ENCODE measurements at regions not wholly inside any gene's neighbourhood (a gene's known extent, or its start where the extent isn't known, plus 50 kb on each side); places are given as distances from the start of the nearest gene placed in this dataset.
"Not testable (repeated sequence)": the region's sequence is repeated elsewhere in the genome, so short reads cannot be mapped to it uniquely, and the experiment has no call there.

DNA sequence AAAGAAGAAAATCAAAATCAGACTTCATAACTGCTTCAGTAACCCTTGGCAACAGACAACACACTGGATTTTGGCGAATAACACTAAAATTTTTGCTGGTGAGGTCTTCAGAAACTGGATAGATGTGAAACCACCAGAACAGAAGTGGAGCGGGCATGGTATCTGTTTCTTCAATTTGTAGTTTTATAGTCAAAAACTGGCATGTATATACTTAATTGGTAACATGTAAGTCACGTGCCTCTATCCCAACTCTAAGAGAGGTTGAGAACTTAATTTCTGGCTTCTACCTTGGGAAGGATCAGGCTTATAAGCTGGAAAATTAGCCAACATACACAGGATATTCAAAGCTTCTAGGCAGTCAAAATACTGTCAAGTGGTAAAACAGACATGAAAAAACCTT, 172.6 kb upstream of the CHL1 start:
- H3K4me1 ChIP-seq: no peaks in the 10 kb centered on the region
- no peak overlapping the region for H3K27ac ChIP-seq
- H3K9me3 ChIP-seq: no peaks in the 10 kb centered on the region
- no peak for DNase-seq
- no peak overlapping the region for H3K4me3 ChIP-seq
- no peaks in the 10 kb centered on the region for H3K36me3 ChIP-seq
- intact Hi-C loops (cut with DNase I; ENCODE audit: low total_unique reads) (no loop called here), in situ Hi-C loops (cut with MboI; ENCODE audit: low pct_ligation_motif_present in 1 of 4, low pct_unique_long_range_greater_than_20kb in 1 of 4, low sequenced_read_pairs in 3 of 4) (no loop called here)
- 53 to 61% methylated on average over 3 of the region's 3 CpGs for WGBS, 2 donors (ENCODE audit: low coverage in 1 of 2)
- TF ChIP-seq EP300 (IDR thresholded peaks at IDR 0.05; ENCODE audit: low read depth): no peak
- TF ChIP-seq POLR2A (IDR thresholded peaks at IDR 0.05): no peak
- no peak for TF ChIP-seq POLR2AphosphoS5 (IDR thresholded peaks at IDR 0.05)
- TF ChIP-seq, protein P1, sequence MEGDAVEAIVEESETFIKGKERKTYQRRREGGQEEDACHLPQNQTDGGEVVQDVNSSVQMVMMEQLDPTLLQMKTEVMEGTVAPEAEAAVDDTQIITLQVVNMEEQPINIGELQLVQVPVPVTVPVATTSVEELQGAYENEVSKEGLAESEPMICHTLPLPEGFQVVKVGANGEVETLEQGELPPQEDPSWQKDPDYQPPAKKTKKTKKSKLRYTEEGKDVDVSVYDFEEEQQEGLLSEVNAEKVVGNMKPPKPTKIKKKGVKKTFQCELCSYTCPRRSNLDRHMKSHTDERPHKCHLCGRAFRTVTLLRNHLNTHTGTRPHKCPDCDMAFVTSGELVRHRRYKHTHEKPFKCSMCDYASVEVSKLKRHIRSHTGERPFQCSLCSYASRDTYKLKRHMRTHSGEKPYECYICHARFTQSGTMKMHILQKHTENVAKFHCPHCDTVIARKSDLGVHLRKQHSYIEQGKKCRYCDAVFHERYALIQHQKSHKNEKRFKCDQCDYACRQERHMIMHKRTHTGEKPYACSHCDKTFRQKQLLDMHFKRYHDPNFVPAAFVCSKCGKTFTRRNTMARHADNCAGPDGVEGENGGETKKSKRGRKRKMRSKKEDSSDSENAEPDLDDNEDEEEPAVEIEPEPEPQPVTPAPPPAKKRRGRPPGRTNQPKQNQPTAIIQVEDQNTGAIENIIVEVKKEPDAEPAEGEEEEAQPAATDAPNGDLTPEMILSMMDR (IDR thresholded peaks at IDR 0.05): no peak
- H3K27me3 ChIP-seq: no peaks in the 10 kb centered on the region

GRCh38 chr3:25056-25455, 171.5 kb upstream of the CHL1 start:
- no peak for TF ChIP-seq EP300 (IDR thresholded peaks at IDR 0.05; ENCODE audit: low read depth)
- TF ChIP-seq, protein P1 (IDR thresholded peaks at IDR 0.05): no peak
- no peak for TF ChIP-seq POLR2AphosphoS5 (IDR thresholded peaks at IDR 0.05)
- no peak for TF ChIP-seq POLR2A (IDR thresholded peaks at IDR 0.05)
- DNase-seq: no peak
- intact Hi-C loops (cut with DNase I; ENCODE audit: low total_unique reads): no loop called here
- Histone ChIP-seq H3K4me1 (no peaks in the 10 kb centered on the region), H3K27me3 (no peaks in the 10 kb centered on the region), H3K36me3 (no peaks in the 10 kb centered on the region), H3K4me3 (no peak overlapping the region), H3K9me3 (no peaks in the 10 kb centered on the region), H3K27ac (no peak overlapping the region)
- 44 to 72% methylated on average over 2 of the region's 2 CpGs for WGBS, 2 donors (ENCODE audit: low coverage in 1 of 2)
- in situ Hi-C loops (cut with MboI; ENCODE audit: low pct_ligation_motif_present in 1 of 4, low pct_unique_long_range_greater_than_20kb in 1 of 4, low sequenced_read_pairs in 3 of 4): no loop called here

DNA sequence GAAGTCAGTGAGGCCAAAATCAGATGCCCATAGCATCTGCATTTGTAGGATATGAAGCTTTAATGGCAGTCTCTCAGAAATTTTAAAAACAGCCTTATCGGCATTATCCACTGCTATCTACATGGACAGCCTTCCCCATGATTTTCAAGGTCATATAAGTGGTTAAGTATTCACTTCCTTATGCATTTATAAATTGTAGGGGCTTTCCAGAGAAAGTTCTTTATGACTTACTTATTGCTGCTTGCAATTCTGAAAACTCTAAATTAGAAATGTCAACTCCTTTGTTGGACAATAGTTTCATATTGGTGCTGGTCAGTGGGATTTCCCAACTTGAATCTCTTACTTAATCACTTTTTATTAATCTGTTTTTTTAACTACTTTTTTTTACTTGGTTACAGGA, 160.6 kb upstream of the CHL1 start:
- H3K27ac ChIP-seq; in situ Hi-C loops (cut with MboI; ENCODE audit: low pct_ligation_motif_present in 1 of 4, low pct_unique_long_range_greater_than_20kb in 1 of 4, low sequenced_read_pairs in 3 of 4); H3K36me3 ChIP-seq; intact Hi-C loops (cut with DNase I; ENCODE audit: low total_unique reads); H3K4me3 ChIP-seq; H3K4me1 ChIP-seq; H3K27me3 ChIP-seq; DNase-seq; H3K9me3 ChIP-seq: not testable (repeated sequence)
- WGBS, 2 donors (ENCODE audit: low coverage in 1 of 2): 83% methylated on average over 1 of the region's 1 CpG

GRCh38 chr3:42871-43744, 153.5 kb upstream of the CHL1 start:
- in situ Hi-C loops (cut with MboI; ENCODE audit: low pct_ligation_motif_present in 1 of 4, low pct_unique_long_range_greater_than_20kb in 1 of 4, low sequenced_read_pairs in 3 of 4); H3K36me3 ChIP-seq; H3K4me3 ChIP-seq; H3K27me3 ChIP-seq; H3K9me3 ChIP-seq; H3K4me1 ChIP-seq; intact Hi-C loops (cut with DNase I; ENCODE audit: low total_unique reads); DNase-seq; H3K27ac ChIP-seq: not testable (repeated sequence)
- WGBS, 2 donors (ENCODE audit: low coverage in 1 of 2): 39 to 40% methylated on average over 9 of the region's 9 CpGs
- TF ChIP-seq, protein P1 (IDR thresholded peaks at IDR 0.05): peak in 2 of 5 experiments; percentile 26 to 31
